Ascending aorta (tissue), 2 donors: ENCODE measurements at regions not wholly inside any gene's neighbourhood (a gene's known extent, or its start where the extent isn't known, plus 50 kb on each side); places are given as distances from the start of the nearest gene placed in this dataset.

Experiments
- DNase-seq, 2 donors: peaks; one replicate each; pipeline ENCODE4 v3.0.0-alpha.2; 2019; ENCODE audit warnings: low spot score in 2 of 2
- H3K27ac ChIP-seq, 2 donors: fragments of 200-600 bp; sonication (generic); one replicate each; pipeline ENCODE4 v1.5.1; 2016 to 2017; ENCODE audit warnings: mild to moderate bottlenecking in 1 of 2
- H3K27me3 ChIP-seq: fragments of 200-600 bp; sonication (generic); one replicate; pipeline ENCODE4 v1.5.1; 2017
- H3K36me3 ChIP-seq, 2 donors: fragments of 200-600 bp; sonication (generic); one replicate each; pipeline ENCODE4 v1.5.1; 2016
- H3K4me1 ChIP-seq, 2 donors: fragments of 200-600 bp; sonication (generic); one replicate each; pipeline ENCODE4 v1.5.1; 2016 to 2017; ENCODE audit warnings: mild to moderate bottlenecking in 1 of 2
- H3K4me3 ChIP-seq, 2 donors: fragments of 200-600 bp; sonication (generic); one replicate each; pipeline ENCODE4 v1.5.1; 2016 to 2017; ENCODE audit warnings: mild to moderate bottlenecking in 1 of 2
- H3K9me3 ChIP-seq, 2 donors: fragments of 200-600 bp; sonication (generic); one replicate each; pipeline ENCODE4 v1.5.1; 2016
- intact Hi-C: fragments of 100-400 bp; cut with DNase I; formaldehyde crosslinking; loops from one replicate; pipeline ENCODE4 v1.15.1; 2023
- TF ChIP-seq, protein P1 (sequence below), 3 experiments: fragments of 200-600 bp in 2 of 3; fragments of 450-650 bp in 1 of 3; sonication (generic) in 2 of 3; IDR thresholded peaks; one replicate each; pipeline ENCODE4 v1.5.1; 2016 to 2019; ENCODE audit warnings: antibody characterized with exemption in 3 of 3, mild to moderate bottlenecking in 1 of 3, moderate library complexity in 1 of 3

GRCh38 chr1:228803421-228803820 lies 68.1 kb downstream of the RHOU start:
- Histone ChIP-seq H3K4me3 (no peak overlapping the region), H3K9me3 (no peaks in the 10 kb centered on the region), H3K36me3 (no peaks in the 10 kb centered on the region), H3K27ac (no peak overlapping the region), H3K27me3 (no peaks in the 10 kb centered on the region), H3K4me1 (no peaks in the 10 kb centered on the region)
- no peak for DNase-seq
- TF ChIP-seq, protein P1, sequence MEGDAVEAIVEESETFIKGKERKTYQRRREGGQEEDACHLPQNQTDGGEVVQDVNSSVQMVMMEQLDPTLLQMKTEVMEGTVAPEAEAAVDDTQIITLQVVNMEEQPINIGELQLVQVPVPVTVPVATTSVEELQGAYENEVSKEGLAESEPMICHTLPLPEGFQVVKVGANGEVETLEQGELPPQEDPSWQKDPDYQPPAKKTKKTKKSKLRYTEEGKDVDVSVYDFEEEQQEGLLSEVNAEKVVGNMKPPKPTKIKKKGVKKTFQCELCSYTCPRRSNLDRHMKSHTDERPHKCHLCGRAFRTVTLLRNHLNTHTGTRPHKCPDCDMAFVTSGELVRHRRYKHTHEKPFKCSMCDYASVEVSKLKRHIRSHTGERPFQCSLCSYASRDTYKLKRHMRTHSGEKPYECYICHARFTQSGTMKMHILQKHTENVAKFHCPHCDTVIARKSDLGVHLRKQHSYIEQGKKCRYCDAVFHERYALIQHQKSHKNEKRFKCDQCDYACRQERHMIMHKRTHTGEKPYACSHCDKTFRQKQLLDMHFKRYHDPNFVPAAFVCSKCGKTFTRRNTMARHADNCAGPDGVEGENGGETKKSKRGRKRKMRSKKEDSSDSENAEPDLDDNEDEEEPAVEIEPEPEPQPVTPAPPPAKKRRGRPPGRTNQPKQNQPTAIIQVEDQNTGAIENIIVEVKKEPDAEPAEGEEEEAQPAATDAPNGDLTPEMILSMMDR (IDR thresholded peaks at IDR 0.05), result no peak
- intact Hi-C loops, result no loop called here

- Histone ChIP-seq H3K4me1 (no peaks in the 10 kb centered on the region), H3K9me3 (no peaks in the 10 kb centered on the region), H3K27ac (no peak overlapping the region), H3K27me3 (no peaks in the 10 kb centered on the region), H3K36me3 (no peaks in the 10 kb centered on the region), H3K4me3 (no peak overlapping the region)
- TF ChIP-seq, protein P1 (IDR thresholded peaks at IDR 0.05), result no peak
- intact Hi-C loops, result no loop called here
- DNase-seq, result no peak
Observed at GRCh38 chr1:228804173-228804572, 68.9 kb downstream of the RHOU start.

GRCh38 chr1:228804640-228805413 lies 69.5 kb downstream of the RHOU start:
- Histone ChIP-seq H3K27ac (no peak overlapping the region), H3K36me3 (no peaks in the 10 kb centered on the region), H3K4me1 (no peaks in the 10 kb centered on the region), H3K4me3 (no peak overlapping the region), H3K27me3 (no peaks in the 10 kb centered on the region), H3K9me3 (no peaks in the 10 kb centered on the region)
- intact Hi-C loops, result no loop called here
- TF ChIP-seq, protein P1 (IDR thresholded peaks at IDR 0.05), result no peak
- no peak for DNase-seq

- Histone ChIP-seq H3K9me3 (no peaks in the 10 kb centered on the region), H3K27me3 (no peaks in the 10 kb centered on the region), H3K27ac (no peak overlapping the region), H3K36me3 (no peaks in the 10 kb centered on the region), H3K4me3 (no peak overlapping the region), H3K4me1 (peaks cover 0 to 5% of the 10 kb centered on the region in 2 donors)
- TF ChIP-seq, protein P1 (IDR thresholded peaks at IDR 0.05), result no peak
- intact Hi-C loops, result no loop called here
- no peak for DNase-seq
Observed at GRCh38 chr1:228807904-228808605, 72.8 kb downstream of the RHOU start.

DNA sequence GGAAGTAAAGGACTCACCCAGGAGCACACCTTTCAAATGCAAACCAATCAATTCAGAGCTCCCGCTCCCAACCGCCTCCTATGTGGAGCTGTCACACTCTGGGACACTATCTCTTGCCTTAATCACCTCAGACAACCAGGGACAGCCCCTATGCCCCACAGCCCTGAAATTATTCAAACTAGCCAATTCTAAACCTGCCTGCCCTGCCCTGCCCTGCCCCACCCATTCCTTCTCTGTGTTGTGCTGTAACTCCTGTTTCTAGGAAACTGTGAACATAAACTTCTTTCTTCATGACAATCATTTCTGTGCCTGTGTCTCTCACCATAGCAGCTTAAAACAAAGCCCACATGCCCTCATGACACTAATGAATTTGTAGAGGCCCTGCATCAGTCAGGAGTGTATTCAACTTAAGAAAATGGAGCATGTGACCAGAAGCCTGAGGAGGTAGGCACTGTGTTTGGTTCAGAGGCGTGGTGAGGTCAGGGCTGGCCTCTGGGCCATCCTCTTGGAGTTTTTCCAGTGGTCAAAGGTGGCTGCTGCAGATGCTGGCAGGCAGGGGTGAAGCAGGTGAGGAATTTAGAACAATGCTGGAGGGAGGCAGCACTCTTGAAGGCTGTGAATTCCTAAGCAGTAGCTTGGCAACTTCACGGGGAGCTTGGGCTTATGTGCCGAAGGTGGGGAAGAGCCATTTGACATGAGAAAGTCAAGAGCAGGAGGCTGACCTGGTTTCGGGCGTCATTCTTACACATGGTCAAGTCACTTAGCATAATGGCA lies 74.5 kb downstream of the RHOU start:
- peaks cover 0 to 5% of the 10 kb centered on the region in 2 donors for H3K4me1 ChIP-seq

More for the DNA sequence above, 74.5 kb downstream of the RHOU start:
- Histone ChIP-seq H3K27ac (no peak overlapping the region), H3K9me3 (no peaks in the 10 kb centered on the region), H3K27me3 (no peaks in the 10 kb centered on the region), H3K36me3 (no peaks in the 10 kb centered on the region), H3K4me3 (no peak overlapping the region)
- TF ChIP-seq, protein P1 (IDR thresholded peaks at IDR 0.05), result no peak
- intact Hi-C loops, result no loop called here
- no peak for DNase-seq
